ENCODE measurements at regions not wholly inside any gene's neighbourhood (a gene's known extent, or its start where the extent isn't known, plus 50 kb on each side); places are given as distances from the start of the nearest gene placed in this dataset.

- TF ChIP-seq CTCF (optimal IDR thresholded peaks at IDR 0.05 in 1 of 3, IDR thresholded peaks at IDR 0.05 in 1 of 3, conservative IDR thresholded peaks at IDR 0.05 in 1 of 3; ENCODE audit: extremely low read depth in 1 of 3, insufficient read depth in 2 of 3, low read length in 3 of 3) (no peak), EZH2 (IDR thresholded peaks at IDR 0.05; ENCODE audit: low read length) (no peak)
Measured at GRCh38 chr10:55653531-55653930, 707.5 kb downstream of the ZWINT start.
